GM11168 (cell line): ENCODE measurements at regions not wholly inside any gene's neighbourhood (a gene's known extent, or its start where the extent isn't known, plus 50 kb on each side); places are given as distances from the start of the nearest gene placed in this dataset.
"Not testable (repeated sequence)": the region's sequence is repeated elsewhere in the genome, so short reads cannot be mapped to it uniquely, and the experiment has no call there.

Experiments
- in situ Hi-C: fragments of 300-500 bp; cut with MboI; formaldehyde crosslinking; loops from one replicate; pipeline ENCODE4 v1.12.0; 2022; ENCODE audit warnings: low sequenced_read_pairs; ENCODE audit not compliant: unreplicated experiment

DNA sequence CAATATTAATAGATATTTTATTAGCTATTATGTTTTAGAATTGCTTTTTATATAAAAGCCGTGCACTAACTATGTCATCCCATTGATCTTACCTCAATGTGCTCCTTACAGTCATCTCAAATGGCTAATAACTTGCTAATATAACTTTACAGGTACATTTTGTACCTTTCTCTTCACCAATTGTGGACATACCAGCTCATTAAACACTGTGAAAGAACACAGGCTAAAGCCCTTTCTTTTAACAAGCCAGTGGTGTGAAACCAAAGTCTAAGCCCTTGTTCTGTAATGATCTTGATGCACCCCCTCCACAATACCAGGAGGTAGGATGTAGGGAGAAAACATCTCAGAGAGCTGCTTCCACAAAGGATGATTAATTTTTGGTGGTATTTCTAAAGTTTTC lies 675.3 kb upstream of the USP15 start:
- in situ Hi-C loops = no loop called here

DNA sequence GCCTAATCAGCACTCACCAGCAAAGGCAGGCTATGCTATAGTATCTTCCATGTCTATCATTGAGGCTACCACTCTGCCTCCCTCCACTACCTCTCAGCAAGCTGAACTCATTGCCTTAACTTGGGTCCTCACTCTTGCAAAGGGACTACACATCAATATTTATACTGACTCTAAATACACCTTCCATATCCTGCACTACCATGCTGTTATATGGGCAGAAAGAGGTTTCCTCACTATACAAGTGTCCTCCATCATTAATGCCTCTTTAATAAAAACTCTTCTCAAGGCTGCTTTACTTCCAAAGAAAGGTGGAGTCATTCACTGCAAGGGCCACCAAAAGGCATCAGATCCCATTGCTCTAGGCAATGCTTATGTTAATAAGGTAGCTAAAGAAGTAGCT lies 669.3 kb upstream of the USP15 start:
- in situ Hi-C loops = not testable (repeated sequence)

DNA sequence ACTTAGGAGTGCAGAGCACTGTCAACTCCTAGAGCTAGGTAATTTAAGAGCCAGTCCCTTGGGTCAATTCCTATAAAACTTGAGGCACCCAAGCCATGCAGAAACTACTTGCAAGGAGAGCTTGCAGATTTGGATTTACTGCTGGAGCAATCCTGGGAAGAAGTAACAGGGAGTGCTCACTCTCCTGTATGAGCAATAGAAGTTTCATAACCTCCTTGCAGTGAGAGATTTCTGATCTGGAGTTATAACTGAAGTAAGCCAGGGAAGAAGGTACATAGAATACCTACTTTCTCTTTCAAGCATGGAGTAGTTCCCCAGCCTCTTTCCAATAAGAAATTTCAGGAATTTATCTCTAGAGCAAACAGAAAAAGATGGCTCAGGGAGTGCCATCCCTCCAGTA lies 650.1 kb upstream of the USP15 start:
- in situ Hi-C loops = no loop called here

GRCh38 chr12:61629702-61630101 lies 630.5 kb upstream of the USP15 start:
- in situ Hi-C loops = no loop called here

- in situ Hi-C loops = no loop called here
Measured at GRCh38 chr12:61646639-61647038, 613.6 kb upstream of the USP15 start.

DNA sequence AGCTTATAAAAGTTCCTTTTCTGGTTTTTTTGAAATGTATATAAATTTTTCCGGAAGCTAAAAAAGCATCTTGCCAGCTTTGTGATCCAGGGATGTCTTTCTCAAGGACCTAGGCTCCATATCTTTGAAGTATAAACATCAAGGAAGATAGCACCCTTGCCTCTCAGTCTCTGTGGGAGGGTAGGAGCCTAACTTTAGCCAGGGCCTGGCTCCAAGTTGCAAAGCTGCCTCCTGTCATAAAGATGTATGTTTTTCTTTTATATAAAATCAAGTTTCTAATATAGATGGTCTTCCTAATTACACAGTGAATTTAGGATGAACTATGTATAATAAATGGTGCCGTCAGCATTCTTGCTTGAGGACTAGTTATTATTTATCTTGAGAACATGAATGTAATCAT lies 612.6 kb upstream of the USP15 start:
- in situ Hi-C loops = no loop called here

- in situ Hi-C loops = no loop called here
Measured at GRCh38 chr12:61652265-61652664, 607.9 kb upstream of the USP15 start.

- in situ Hi-C loops = no loop called here
Measured at GRCh38 chr12:61654698-61655097, 605.5 kb upstream of the USP15 start.

GRCh38 chr12:61655241-61655640 lies 605.0 kb upstream of the USP15 start:
- in situ Hi-C loops = no loop called here

DNA sequence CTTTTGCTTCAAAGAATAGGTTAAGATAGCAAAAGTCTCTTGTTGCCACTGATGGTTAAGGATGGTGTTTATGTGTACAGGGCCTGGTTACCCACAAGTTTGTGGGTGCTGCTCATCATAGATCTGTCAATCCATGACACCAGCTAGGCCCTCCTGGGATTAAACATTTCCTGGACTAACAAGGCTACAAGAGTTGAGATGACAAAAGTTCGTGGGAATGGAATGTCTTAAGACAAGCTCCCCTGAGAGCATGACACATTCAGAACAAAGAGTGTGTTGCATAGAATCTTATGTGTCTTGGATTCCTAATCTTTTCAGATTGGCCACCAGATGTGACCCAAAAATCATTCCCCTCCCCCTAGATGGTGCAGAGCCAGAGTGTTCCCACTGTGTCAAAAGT lies 592.5 kb upstream of the USP15 start:
- in situ Hi-C loops = no loop called here

DNA sequence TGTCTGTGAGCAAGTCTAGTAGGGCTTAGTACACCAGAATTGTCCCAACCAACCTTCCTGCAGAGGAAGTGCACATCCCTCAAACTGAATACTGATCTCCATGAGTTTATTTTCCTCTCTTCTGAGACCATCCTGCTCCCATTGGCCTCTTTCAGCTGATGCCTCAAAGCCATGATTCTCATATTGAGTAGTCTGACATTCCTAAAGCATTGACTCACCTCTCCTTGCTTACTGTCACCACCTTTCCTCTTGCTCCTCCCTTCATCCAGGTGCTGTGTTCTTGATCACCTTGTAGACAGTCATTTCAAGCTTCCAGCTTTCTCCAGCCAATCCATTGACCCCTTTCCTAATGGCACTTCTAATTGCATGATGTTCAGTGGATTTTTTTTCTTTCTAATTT lies 583.7 kb upstream of the USP15 start:
- in situ Hi-C loops = no loop called here

- in situ Hi-C loops = no loop called here
Measured at GRCh38 chr12:61687407-61687806, 572.8 kb upstream of the USP15 start.

- in situ Hi-C loops = no loop called here
Measured at GRCh38 chr12:61694214-61694613, 566.0 kb upstream of the USP15 start.

- in situ Hi-C loops = no loop called here
Measured at GRCh38 chr12:61701471-61701870, 558.7 kb upstream of the USP15 start.

- in situ Hi-C loops = no loop called here
Measured at GRCh38 chr12:61706783-61707182, 553.4 kb upstream of the USP15 start.

DNA sequence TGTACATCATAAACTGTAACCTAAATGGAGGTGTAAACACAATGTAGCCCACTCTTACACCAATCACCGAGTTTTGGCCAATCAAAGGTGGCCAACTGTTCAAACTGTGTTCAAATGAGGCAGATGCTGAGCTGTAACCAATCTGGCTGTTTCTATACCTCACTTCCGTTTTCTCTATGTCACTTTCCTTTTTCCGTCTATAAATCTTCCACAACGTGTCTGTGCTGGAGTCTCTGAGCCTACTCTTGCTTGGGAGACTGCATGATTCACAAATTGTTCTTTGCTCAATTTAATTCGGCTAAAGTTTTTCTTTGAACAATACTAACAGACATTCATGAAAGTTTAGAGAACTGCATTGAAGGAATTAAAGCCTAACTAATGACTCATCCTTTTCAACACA lies 547.1 kb upstream of the USP15 start:
- in situ Hi-C loops = no loop called here

GRCh38 chr12:61717986-61718385 lies 542.2 kb upstream of the USP15 start:
- in situ Hi-C loops = no loop called here

DNA sequence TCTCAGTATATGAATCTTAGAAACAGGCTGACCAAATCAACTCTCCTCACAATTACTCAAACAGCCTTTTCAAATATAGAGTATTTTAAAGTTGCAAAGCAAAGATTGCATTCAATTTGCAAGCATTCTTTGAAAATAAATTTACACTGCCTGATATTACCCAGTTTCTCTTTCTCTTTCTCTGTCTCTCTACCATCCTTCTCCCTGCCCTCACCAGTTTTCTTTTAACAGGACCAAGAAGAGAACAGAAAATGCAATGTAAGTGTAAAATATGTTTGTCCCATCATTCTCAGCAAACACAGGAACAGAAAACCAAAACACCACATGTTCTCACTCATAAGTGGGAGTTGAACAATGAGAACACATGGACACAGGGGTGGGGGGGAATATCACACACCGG lies 520.3 kb upstream of the USP15 start:
- in situ Hi-C loops = no loop called here

- in situ Hi-C loops = no loop called here
Measured at GRCh38 chr12:61750604-61751003, 509.6 kb upstream of the USP15 start.

GRCh38 chr12:61754214-61754613 lies 506.0 kb upstream of the USP15 start:
- in situ Hi-C loops = no loop called here

GRCh38 chr12:61757831-61758505 lies 502.2 kb upstream of the USP15 start:
- in situ Hi-C loops = no loop called here

DNA sequence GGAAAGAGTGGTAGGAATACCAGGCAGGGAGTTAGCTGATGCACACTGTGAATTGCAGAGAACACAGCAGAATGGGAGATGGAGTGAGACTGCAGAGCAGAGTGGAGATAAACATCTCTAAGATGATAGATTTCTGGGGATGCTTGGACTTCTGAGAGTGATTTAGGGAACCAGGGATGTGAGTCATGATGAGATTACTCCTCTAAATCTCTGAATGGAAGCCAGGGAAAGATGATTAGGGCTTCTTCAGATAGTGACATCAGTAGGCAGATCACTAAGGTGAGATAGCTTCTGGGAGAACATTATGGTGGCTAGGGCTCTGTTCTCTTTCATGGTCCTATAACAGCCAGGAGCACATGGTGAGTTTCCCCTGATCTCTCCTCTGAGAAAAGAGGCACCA lies 501.5 kb upstream of the USP15 start:
- in situ Hi-C loops = no loop called here

GRCh38 chr12:61765926-61766325 lies 494.3 kb upstream of the USP15 start:
- in situ Hi-C loops = no loop called here
